HG03064 (cell line): ENCODE measurements at regions not wholly inside any gene's neighbourhood (a gene's known extent, or its start where the extent isn't known, plus 50 kb on each side); places are given as distances from the start of the nearest gene placed in this dataset.
"Not testable (repeated sequence)": the region's sequence is repeated elsewhere in the genome, so short reads cannot be mapped to it uniquely, and the experiment has no call there.

ENCODE experiments used
- ATAC-seq: cut with Tn5 transposase; IDR thresholded peaks from one replicate; pipeline ENCODE4 v1.9.1; 2021; ENCODE audit warnings: low read depth; ENCODE audit not compliant: unreplicated experiment

- ATAC-seq = no peak
Measured at GRCh38 chr16:17992416-17992815, 344.1 kb downstream of the NPIPA8 start.

GRCh38 chr16:17989255-17989654, 347.3 kb downstream of the NPIPA8 start:
- no peak for ATAC-seq

- no peak for ATAC-seq
Measured at GRCh38 chr16:17988839-17989238, 347.7 kb downstream of the NPIPA8 start.

- ATAC-seq = no peak
Measured at GRCh38 chr16:17986991-17987390, 349.5 kb downstream of the NPIPA8 start.

GRCh38 chr16:17984810-17985209, 351.7 kb downstream of the NPIPA8 start:
- ATAC-seq = no peak

GRCh38 chr16:17983847-17984639, 352.5 kb downstream of the NPIPA8 start:
- ATAC-seq = no peak

- no peak for ATAC-seq
Measured at GRCh38 chr16:17983114-17983513, 353.4 kb downstream of the NPIPA8 start.

GRCh38 chr16:17977260-17977659, 359.3 kb downstream of the NPIPA8 start:
- ATAC-seq = no peak

- ATAC-seq = no peak
Measured at GRCh38 chr16:17972460-17972943, 364.0 kb downstream of the NPIPA8 start.

GRCh38 chr16:17970816-17971331, 365.7 kb downstream of the NPIPA8 start:
- ATAC-seq = no peak

GRCh38 chr16:17970157-17970765, 366.3 kb downstream of the NPIPA8 start:
- ATAC-seq = no peak

GRCh38 chr16:17965133-17965900, 371.2 kb downstream of the NPIPA8 start:
- ATAC-seq = no peak

- no peak for ATAC-seq
Measured at GRCh38 chr16:17964196-17964595, 372.3 kb downstream of the NPIPA8 start.

- ATAC-seq = no peak
Measured at GRCh38 chr16:17963185-17963836, 373.2 kb downstream of the NPIPA8 start.

GRCh38 chr16:17962726-17963125, 373.8 kb downstream of the NPIPA8 start:
- no peak for ATAC-seq

GRCh38 chr16:17961822-17962221, 374.7 kb downstream of the NPIPA8 start:
- not testable (repeated sequence) for ATAC-seq

GRCh38 chr16:17951378-17951777, 385.2 kb downstream of the NPIPA8 start:
- ATAC-seq = no peak

GRCh38 chr16:17949982-17950250, 386.6 kb downstream of the NPIPA8 start:
- no peak for ATAC-seq

- no peak for ATAC-seq
Measured at GRCh38 chr16:17949141-17949981, 387.2 kb downstream of the NPIPA8 start.

- no peak for ATAC-seq
Measured at GRCh38 chr16:17947637-17948036, 388.9 kb downstream of the NPIPA8 start.
